ENCODE measurements at regions not wholly inside any gene's neighbourhood (a gene's known extent, or its start where the extent isn't known, plus 50 kb on each side); places are given as distances from the start of the nearest gene placed in this dataset.

- TF ChIP-seq, protein P1, sequence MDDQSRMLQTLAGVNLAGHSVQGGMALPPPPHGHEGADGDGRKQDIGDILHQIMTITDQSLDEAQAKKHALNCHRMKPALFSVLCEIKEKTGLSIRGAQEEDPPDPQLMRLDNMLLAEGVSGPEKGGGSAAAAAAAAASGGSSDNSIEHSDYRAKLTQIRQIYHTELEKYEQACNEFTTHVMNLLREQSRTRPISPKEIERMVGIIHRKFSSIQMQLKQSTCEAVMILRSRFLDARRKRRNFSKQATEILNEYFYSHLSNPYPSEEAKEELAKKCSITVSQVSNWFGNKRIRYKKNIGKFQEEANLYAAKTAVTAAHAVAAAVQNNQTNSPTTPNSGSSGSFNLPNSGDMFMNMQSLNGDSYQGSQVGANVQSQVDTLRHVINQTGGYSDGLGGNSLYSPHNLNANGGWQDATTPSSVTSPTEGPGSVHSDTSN (IDR thresholded peaks at IDR 0.05): no peak
These were observed 183.6 kb downstream of the ABHD5 start (continued) for GRCh38 chr3:43874290-43874689.

DNA sequence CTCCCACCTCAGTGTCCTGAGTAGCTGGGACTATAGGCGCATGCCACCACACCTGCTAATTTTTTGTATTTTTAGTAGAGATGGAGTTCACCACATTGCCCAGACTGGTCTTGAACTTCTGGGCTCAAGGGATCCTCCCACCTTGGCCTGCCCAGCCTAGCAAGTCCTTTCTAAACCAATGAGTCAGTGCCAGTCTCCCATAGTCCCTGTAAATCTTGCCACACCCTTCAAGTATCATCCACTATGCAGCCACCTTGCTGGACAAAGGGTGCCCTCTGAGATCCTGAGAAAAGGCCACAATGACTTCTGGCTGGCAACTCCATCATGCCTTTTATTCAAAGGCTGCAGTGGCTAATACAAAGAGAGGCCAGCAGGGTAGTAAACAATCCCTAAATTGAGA, 184.0 kb downstream of the ABHD5 start:
- peaks cover 33 to 34% of the 10 kb centered on the region in 2 experiments for H3K4me1 ChIP-seq (ENCODE audit: control insufficient read depth in 1 of 2, insufficient read depth in 2 of 2, low read depth in 1 of 2, low read length in 1 of 2)
- H3K27ac ChIP-seq (ENCODE audit: low read depth in 2 of 2, low read length in 1 of 2): no peak overlapping the region
- WGBS (ENCODE audit: low lambda C conversion rate): 94% methylated on average over 1 of the region's 1 CpG
- no peaks in the 10 kb centered on the region for H3K9me2 ChIP-seq
- DNase-seq: no peak
- peaks cover 3% of the 10 kb centered on the region; the same call in 1 of the 2 replicates for H3K79me2 ChIP-seq (ENCODE audit: insufficient read depth)
- H4K20me1 ChIP-seq (ENCODE audit: insufficient read depth): no peaks in the 10 kb centered on the region
- no peak for TF ChIP-seq GATA2 (CRISPR knock-in tag; IDR thresholded peaks at IDR 0.05)
- no peak for TF ChIP-seq MAX (IDR thresholded peaks at IDR 0.05; ENCODE audit: low read depth)
- no peak for TF ChIP-seq USF2 (IDR thresholded peaks at IDR 0.05; ENCODE audit: borderline replicate concordance, low read depth, low read length)
- TF ChIP-seq EP300 (IDR thresholded peaks at IDR 0.05; ENCODE audit: borderline replicate concordance in 1 of 2, low read depth in 1 of 2, low read length in 1 of 2): no peak
- TF ChIP-seq EZH2phosphoT487 (IDR thresholded peaks at IDR 0.05; ENCODE audit: borderline replicate concordance, low read depth): no peak
- no peak for TF ChIP-seq TAF1 (IDR thresholded peaks at IDR 0.05; ENCODE audit: borderline replicate concordance, low read depth, low read length)
- TF ChIP-seq FOXJ3 (CRISPR knock-in tag; IDR thresholded peaks at IDR 0.05): no peak
- TF ChIP-seq YY1 (IDR thresholded peaks at IDR 0.05; ENCODE audit: low read depth): no peak
- TF ChIP-seq GABPA (IDR thresholded peaks at IDR 0.05; ENCODE audit: low read depth): no peak
- TF ChIP-seq RCOR1 (IDR thresholded peaks at IDR 0.05; ENCODE audit: low read length): no peak
- TF ChIP-seq, protein P1 (IDR thresholded peaks at IDR 0.05): no peak
- no peak for TF ChIP-seq POLR2AphosphoS5 (IDR thresholded peaks at IDR 0.05; ENCODE audit: low read depth, low read length)
- no peaks in the 10 kb centered on the region for H3K9me3 ChIP-seq
- H2AFZ ChIP-seq (ENCODE audit: low read depth): no peak overlapping the region
- no peaks in the 10 kb centered on the region for H3K27me3 ChIP-seq (ENCODE audit: insufficient read depth)
- H3K9ac ChIP-seq: no peak overlapping the region
- H3K4me3 ChIP-seq (ENCODE audit: low read depth in 2 of 2, low read length in 1 of 2): no peak overlapping the region
- POLR2A ChIA-PET: no interaction called here
- H3K36me3 ChIP-seq (replicated peaks in 1 of 2; ENCODE audit: control insufficient read depth in 1 of 2, insufficient read depth in 2 of 2, low read length in 1 of 2): no peaks in the 10 kb centered on the region
- H3F3A ChIP-seq (replicated peaks; ENCODE audit: insufficient read depth): peaks cover 36% of the 10 kb centered on the region
- CTCF ChIA-PET: no interaction called here
- no peak overlapping the region for H3K4me2 ChIP-seq

- Histone ChIP-seq H3K27ac (ENCODE audit: low read depth in 2 of 2, low read length in 1 of 2) (no peak overlapping the region), H4K20me1 (ENCODE audit: insufficient read depth) (no peaks in the 10 kb centered on the region), H3K4me1 (ENCODE audit: control insufficient read depth in 1 of 2, insufficient read depth in 2 of 2, low read depth in 1 of 2, low read length in 1 of 2) (peaks cover 16% of the 10 kb centered on the region in 2 experiments), H3F3A (replicated peaks; ENCODE audit: insufficient read depth) (peaks cover 18% of the 10 kb centered on the region), H3K4me2 (no peak overlapping the region), H3K9me3 (no peaks in the 10 kb centered on the region), H2AFZ (ENCODE audit: low read depth) (no peak overlapping the region), H3K9ac (no peak overlapping the region), H3K9me2 (no peaks in the 10 kb centered on the region), H3K36me3 (replicated peaks in 1 of 2; ENCODE audit: control insufficient read depth in 1 of 2, insufficient read depth in 2 of 2, low read length in 1 of 2) (no peaks in the 10 kb centered on the region), H3K27me3 (ENCODE audit: insufficient read depth) (no peaks in the 10 kb centered on the region), H3K4me3 (ENCODE audit: low read depth in 2 of 2, low read length in 1 of 2) (no peak overlapping the region), H3K79me2 (ENCODE audit: insufficient read depth) (no peaks in the 10 kb centered on the region)
- no peak for DNase-seq
- POLR2A ChIA-PET: no interaction called here
- CTCF ChIA-PET: interaction anchor here (1.5 kb wide), 1 partner anchor 14 kb away, joined by 3 read pairs; no protein-coding TSS in a partner anchor
- no peak for TF ChIP-seq ELF1 (IDR thresholded peaks at IDR 0.05)
- TF ChIP-seq MXI1 (IDR thresholded peaks at IDR 0.05; ENCODE audit: low read depth, low read length): no peak
- 89% methylated on average over 2 of the region's 2 CpGs for WGBS (ENCODE audit: low lambda C conversion rate)
These were observed 185.9 kb downstream of the ABHD5 start for GRCh38 chr3:43876648-43877047.
